OCI-LY1 (cell line): ENCODE measurements at regions not wholly inside any gene's neighbourhood (a gene's known extent, or its start where the extent isn't known, plus 50 kb on each side); places are given as distances from the start of the nearest gene placed in this dataset.

ENCODE experiments used
- CTCF ChIP-seq: fragments of 200-600 bp; sonication (generic), shearing (Covaris generic); IDR thresholded peaks from 2 replicates; pipeline ENCODE4 v1.5.1; 2017; ENCODE audit warnings: mild to moderate bottlenecking, antibody characterized with exemption, low read length, moderate library complexity, mixed read lengths
- EZH2 ChIP-seq: fragments of 200-600 bp; sonication (generic), shearing (Covaris generic); IDR thresholded peaks from 2 replicates; pipeline ENCODE4 v1.8.0; 2017; ENCODE audit warnings: borderline replicate concordance, mixed run types, mild to moderate bottlenecking, antibody characterized with exemption, low read length, moderate library complexity, mixed read lengths

- no peak for TF ChIP-seq CTCF
- TF ChIP-seq EZH2, result no peak
These were observed 100.2 kb downstream of the MAGEB17 start for GRCh38 chrX:16267431-16267830.
